MCF 10A (cell line): ENCODE measurements at regions not wholly inside any gene's neighbourhood (a gene's known extent, or its start where the extent isn't known, plus 50 kb on each side); places are given as distances from the start of the nearest gene placed in this dataset.

ENCODE experiments used
- BruUV-seq: library from RNA; stranded (reverse); fragments of 400-500 nt; replicated peaks from 2 replicates; lab custom pipeline; 2021; lab: Mats Ljungman, UMichigan
- CTCF ChIA-PET: fragments of 300-600 bp; sonication (Branson Sonifier 250); formaldehyde crosslinking; extraction: SDS; loops from one replicate; lab custom pipeline; 2021; ENCODE audit warnings: antibody characterized with exemption, inconsistent platforms; lab: Yijun Ruan, JAX
- POLR2A ChIA-PET: fragments of 300-600, 350-650 bp; sonication (Branson Sonifier 250); formaldehyde crosslinking; extraction: SDS; loops from one replicate; lab custom pipeline; 2020; ENCODE audit warnings: antibody characterized with exemption, inconsistent platforms; lab: Yijun Ruan, JAX
- DNase-seq: peaks from one replicate; pipeline ENCODE4 v3.0.0-alpha.2; 2018; ENCODE audit not compliant: unreplicated experiment
- H3K27ac Mint-ChIP-seq: one replicate; pipeline ENCODE4 v1.8.0; 2022; ENCODE audit warnings: mild to moderate bottlenecking, low read depth, mixed read lengths; ENCODE audit not compliant: unreplicated experiment
- H3K27me3 Mint-ChIP-seq: one replicate; pipeline ENCODE4 v1.8.0; 2022; ENCODE audit warnings: mixed read lengths; ENCODE audit not compliant: insufficient read depth, unreplicated experiment
- H3K36me3 Mint-ChIP-seq: one replicate; pipeline ENCODE4 v1.8.0; 2022; ENCODE audit warnings: mild to moderate bottlenecking, moderate library complexity, mixed read lengths; ENCODE audit not compliant: insufficient read depth, unreplicated experiment
- H3K4me1 Mint-ChIP-seq: one replicate; pipeline ENCODE4 v1.8.0; 2022; ENCODE audit warnings: mixed read lengths; ENCODE audit not compliant: insufficient read depth, unreplicated experiment
- H3K4me3 Mint-ChIP-seq: one replicate; pipeline ENCODE4 v1.8.0; 2022; ENCODE audit warnings: mild to moderate bottlenecking, moderate library complexity, mixed read lengths; ENCODE audit not compliant: unreplicated experiment
- H3K9me3 Mint-ChIP-seq: one replicate; pipeline ENCODE4 v1.8.0; 2022; ENCODE audit warnings: mixed read lengths; ENCODE audit not compliant: unreplicated experiment
- intact Hi-C: fragments of 100-400 bp; cut with micrococcal nuclease; formaldehyde crosslinking; loops from 2 replicates; pipeline ENCODE4 v1.14.1; 2022
- TF ChIP-seq, protein P1 (sequence below): fragments of 200-600 bp; IDR thresholded peaks from one replicate; pipeline ENCODE4 v1.8.0; 2022; ENCODE audit warnings: antibody characterized with exemption, mild to moderate bottlenecking; ENCODE audit not compliant: unreplicated experiment

DNA sequence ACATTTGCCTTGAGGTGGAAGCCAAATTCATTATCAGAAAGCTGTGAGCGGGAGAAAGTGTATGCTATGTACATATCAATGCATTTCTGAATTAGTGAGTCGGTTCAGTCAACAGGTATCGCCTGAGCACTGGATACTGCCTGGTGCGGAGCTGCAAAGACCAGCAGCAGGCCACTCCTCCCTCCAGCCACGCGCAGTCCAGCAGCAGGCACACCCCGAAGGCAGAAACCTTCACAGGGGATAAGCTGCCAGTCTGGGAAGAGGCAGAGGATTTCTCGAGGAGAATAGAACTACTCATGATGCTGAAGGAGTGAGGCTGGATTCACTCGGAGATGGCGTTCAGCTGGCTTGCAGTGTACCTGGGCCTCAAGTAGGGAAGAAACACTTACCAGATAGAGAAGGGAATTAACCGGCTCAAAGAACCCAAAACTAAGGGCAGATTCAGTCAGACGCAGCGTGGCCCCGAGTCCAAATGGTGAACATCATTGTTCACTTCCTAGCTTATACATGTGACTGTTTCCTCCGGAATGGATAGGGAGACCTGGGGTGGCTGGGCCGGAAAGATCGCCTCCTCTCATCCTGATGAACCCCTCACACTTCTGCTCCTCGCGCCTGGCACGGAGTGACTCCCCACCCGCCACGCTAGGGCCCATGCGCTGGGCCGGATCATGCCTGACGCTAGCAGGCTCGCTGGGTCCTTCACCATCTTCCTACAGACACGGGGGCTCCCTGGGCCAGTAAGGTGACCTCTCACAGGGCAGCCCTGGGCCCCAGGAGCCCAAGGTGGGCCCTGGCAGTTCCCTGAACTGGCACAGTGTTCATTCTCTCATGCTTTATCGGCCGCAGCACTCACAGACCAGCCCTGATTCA, 78.1 kb upstream of the SPATA31C2 start:
- ChIA-PET CTCF (interaction anchor here (0.5 to 0.6 kb wide), 2 partner anchors 16 to 1486 kb away, joined by 3 read pairs; no protein-coding TSS in a partner anchor), POLR2A (interaction anchor here (0.6 kb wide), 1 partner anchor 15 kb away, joined by 5 read pairs; no protein-coding TSS in a partner anchor)
- H3K4me3 Mint-ChIP-seq = no peak overlapping the region
- intact Hi-C loops = no loop called here
- peaks cover 23% of the 10 kb centered on the region for H3K27me3 Mint-ChIP-seq
- no peaks in the 10 kb centered on the region for H3K4me1 Mint-ChIP-seq
- TF ChIP-seq, protein P1, sequence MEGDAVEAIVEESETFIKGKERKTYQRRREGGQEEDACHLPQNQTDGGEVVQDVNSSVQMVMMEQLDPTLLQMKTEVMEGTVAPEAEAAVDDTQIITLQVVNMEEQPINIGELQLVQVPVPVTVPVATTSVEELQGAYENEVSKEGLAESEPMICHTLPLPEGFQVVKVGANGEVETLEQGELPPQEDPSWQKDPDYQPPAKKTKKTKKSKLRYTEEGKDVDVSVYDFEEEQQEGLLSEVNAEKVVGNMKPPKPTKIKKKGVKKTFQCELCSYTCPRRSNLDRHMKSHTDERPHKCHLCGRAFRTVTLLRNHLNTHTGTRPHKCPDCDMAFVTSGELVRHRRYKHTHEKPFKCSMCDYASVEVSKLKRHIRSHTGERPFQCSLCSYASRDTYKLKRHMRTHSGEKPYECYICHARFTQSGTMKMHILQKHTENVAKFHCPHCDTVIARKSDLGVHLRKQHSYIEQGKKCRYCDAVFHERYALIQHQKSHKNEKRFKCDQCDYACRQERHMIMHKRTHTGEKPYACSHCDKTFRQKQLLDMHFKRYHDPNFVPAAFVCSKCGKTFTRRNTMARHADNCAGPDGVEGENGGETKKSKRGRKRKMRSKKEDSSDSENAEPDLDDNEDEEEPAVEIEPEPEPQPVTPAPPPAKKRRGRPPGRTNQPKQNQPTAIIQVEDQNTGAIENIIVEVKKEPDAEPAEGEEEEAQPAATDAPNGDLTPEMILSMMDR = no peak
- no peak for DNase-seq
- H3K36me3 Mint-ChIP-seq = no peaks in the 10 kb centered on the region
- BruUV-seq = no TSS peak
- peaks cover 16% of the 10 kb centered on the region for H3K9me3 Mint-ChIP-seq
- H3K27ac Mint-ChIP-seq = no peak overlapping the region

DNA sequence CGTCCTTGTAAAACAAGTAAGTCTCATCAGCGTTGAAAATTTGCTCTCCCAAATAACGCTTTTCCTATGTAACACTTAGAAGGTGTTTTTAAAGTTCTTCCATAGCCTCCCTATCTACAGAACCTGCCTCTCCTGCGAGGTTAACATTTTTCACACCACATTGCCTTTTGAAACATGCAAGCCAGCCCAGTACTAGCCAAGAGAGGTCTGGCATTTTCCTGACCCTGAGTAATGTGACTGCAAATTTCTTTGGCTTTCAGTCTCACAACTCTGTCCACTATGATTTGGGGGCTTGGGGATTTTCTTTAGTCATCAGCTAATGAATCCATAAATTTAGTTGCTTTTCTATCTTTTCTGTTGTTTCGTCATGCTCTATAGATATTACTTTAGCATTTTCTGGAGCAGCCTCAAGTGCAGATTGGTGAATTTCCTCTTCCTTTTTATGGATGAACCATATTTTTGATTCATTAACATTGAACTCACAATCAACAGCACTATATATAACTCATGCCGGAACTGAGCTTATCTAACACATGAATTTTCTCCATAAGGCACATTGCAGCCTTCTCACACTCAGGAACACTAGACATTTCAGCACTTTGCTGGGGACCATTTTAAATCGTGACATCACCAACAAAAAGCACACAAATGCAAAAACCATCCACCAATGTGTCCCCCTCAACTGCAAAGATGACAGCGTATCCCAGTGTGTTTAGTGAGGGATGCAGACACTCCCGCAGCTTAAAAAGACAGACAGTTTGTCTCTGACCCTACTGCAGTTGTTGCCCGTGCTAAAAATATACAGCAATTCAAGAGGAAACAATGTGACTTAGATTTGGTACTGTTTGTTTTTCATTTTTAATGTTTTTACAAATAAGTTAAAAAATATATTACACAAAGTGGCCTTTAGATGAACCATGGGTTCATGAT, 77.2 kb upstream of the SPATA31C2 start:
- peaks cover 23% of the 10 kb centered on the region for H3K27me3 Mint-ChIP-seq
- intact Hi-C loops = no loop called here
- no peaks in the 10 kb centered on the region for H3K4me1 Mint-ChIP-seq
- H3K27ac Mint-ChIP-seq = no peak overlapping the region
- no peak overlapping the region for H3K4me3 Mint-ChIP-seq
- ChIA-PET POLR2A (no interaction called here), CTCF (interaction anchor here (0.5 to 0.6 kb wide), 2 partner anchors 15 to 126 kb away, joined by 3 read pairs; no protein-coding TSS in a partner anchor)
- H3K9me3 Mint-ChIP-seq = peaks cover 16% of the 10 kb centered on the region
- TF ChIP-seq, protein P1 = no peak
- no peaks in the 10 kb centered on the region for H3K36me3 Mint-ChIP-seq
- no peak for DNase-seq
- no TSS peak for BruUV-seq

DNA sequence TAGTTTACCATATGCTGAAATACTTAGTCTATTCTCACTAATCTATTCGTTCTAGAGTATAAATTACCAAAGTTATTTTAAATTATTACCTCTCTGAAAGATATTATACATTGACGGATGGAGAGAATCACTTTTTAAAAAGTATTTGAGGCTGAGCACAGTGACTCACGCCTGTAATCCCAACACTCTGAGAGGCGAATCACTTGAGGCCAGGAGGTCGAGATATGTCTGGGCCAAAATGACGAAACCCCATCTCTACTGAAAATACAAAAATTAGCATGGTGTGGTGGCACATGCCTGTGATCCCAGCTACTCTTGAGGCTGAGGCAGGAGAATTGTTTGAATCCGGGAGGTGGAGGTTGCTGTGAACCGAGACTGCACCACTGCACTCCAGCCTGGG, 64.0 kb upstream of the SPATA31C2 start:
- Mint-ChIP-seq H3K4me3 (no peak overlapping the region), H3K27me3 (no peaks in the 10 kb centered on the region), H3K36me3 (no peaks in the 10 kb centered on the region), H3K27ac (no peak overlapping the region), H3K4me1 (peaks cover 6% of the 10 kb centered on the region), H3K9me3 (no peaks in the 10 kb centered on the region)
- BruUV-seq = no TSS peak
- POLR2A ChIA-PET = no interaction called here
- no peak for DNase-seq
- TF ChIP-seq, protein P1 = no peak
- intact Hi-C loops = no loop called here
- CTCF ChIA-PET = no interaction called here
